ENCODE measurements at regions not wholly inside any gene's neighbourhood (a gene's known extent, or its start where the extent isn't known, plus 50 kb on each side); places are given as distances from the start of the nearest gene placed in this dataset.

DNA sequence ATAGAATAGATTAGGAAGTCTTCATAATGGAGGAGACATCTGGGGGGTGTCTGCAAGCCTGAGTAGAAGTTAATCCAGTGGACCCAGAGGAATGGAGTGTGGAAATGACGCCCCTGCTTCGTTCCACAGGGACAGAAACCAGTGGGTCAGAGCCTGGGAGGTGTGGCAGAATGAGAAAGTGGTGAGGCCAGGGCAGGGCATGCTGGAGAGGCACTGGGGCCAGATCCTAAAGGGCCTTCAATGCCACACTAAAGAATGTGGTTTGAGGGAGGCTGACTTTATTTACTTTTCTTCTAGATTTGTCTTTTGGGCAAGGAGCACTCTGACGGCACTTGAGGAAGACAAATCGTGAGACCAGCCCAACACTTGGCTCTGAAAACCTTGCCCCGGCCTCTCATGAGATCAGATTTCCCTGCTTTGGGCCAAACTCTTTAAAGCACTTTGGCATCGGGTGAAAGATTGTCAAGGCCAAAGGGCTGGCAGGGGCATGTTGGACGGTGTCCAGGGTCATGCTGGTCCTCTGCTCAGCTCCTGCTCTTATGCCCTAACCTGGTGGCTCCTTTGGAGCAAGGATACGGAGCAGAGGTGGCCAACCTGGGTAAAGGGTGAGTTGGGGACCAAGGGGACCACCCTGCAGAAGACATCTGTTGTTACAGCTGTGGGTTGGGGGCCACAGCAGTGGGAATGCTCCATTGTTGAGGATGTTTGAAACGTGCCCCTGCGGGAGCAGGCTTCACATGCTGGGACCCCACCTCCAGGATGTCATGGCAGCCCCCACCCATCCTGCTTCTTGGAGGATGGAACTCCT is 157.0 kb upstream of the ZMIZ1 start:
- TF ChIP-seq CTCF (conservative IDR thresholded peaks at IDR 0.05; ENCODE audit: low read depth, low read length) = no peak
- DNase-seq (ENCODE audit: low read depth) = no peak

DNA sequence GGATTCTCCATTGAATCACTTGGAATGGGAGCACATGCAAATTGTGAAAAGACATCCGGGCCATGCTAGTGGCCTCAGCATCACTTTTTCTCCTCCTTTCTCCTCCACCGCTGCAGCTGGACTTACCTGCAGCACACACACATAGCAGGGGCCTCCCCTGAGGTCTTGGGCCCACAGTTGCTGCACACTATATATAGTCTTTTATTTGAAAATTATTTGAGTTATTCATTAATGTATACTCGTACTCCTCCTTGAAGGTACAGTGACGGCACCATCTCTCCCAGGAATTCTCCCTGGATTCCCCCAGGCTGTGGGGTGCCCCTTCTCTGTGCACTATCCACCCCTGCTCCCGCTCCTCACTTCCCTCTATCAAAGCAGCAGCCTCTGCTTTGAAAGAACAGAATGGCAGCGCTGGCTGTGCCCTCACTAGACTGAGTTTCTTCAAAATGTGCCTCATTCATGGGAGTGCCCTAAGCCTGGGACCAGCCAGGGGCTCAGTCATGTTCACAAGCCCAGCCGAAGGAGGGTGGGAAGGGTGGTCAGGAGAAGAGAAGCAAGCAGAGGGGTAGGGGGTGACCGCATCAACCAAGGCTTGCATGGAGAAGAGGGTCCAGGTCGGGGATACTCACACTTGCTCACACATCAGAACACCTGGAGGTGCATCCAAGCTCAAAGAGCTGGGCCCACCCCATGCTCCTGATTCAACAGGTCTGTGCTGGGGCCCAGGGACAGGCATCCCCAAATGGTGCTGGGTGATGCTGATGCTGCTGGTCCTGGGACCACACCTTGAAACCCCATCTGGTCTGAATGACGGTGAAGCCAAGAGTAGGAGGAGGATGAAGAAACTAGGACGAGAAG is 156.2 kb upstream of the ZMIZ1 start:
- H3K4me3 ChIP-seq (ENCODE audit: low read depth, low read length) = no peak overlapping the region
- no peak for TF ChIP-seq CTCF (conservative IDR thresholded peaks at IDR 0.05; ENCODE audit: low read depth, low read length)

More for the DNA sequence above, 157.0 kb upstream of the ZMIZ1 start:
- H3K4me3 ChIP-seq (ENCODE audit: low read depth, low read length) = no peak overlapping the region

DNA sequence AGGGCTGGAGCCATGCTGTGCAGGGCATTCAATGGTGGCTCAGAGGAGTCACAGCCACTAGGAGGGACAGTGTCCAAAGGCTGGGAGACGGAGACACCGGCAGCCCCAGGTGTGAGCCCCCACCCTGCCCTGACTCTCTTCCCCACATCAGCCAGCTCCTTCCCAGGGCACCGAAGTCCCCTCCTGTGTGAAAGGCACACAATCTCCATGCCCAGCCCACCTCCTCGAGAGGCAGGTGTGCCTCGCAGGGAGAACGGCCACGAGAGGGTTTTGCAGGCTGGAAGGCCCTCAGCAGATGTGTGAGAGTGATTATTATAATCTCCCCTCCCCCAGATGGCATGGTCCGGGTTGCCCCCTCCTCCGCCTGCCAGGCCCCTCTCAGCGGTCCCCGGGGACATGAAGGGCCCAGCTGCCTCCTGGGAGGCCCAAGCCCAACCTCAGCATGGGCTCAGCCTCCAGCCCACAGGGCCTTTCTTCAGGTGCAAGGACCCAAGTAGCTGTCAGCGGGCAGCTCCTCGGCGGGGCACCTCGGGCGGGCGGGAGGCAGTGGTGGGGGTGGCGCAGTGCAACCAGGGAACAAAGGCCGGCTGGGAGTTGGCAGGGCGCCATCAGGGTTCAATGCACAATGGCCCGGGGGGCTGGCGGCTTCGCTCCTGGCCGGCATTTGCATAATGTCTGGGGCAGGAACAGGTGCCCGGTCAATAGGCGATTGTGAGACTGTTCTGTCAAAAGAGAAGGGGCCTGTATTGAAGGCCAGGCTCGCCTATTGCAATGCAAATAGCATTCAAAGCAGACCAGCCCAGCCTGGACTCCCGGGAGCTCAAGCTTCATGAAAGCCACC is 155.3 kb upstream of the ZMIZ1 start:
- H3K4me3 ChIP-seq (ENCODE audit: low read depth, low read length) = no peak overlapping the region
- TF ChIP-seq CTCF (conservative IDR thresholded peaks at IDR 0.05; ENCODE audit: low read depth, low read length) = no peak
- no peak for DNase-seq (ENCODE audit: low read depth)

More for the DNA sequence above, 156.2 kb upstream of the ZMIZ1 start:
- no peak for DNase-seq (ENCODE audit: low read depth)

- no peak overlapping the region for H3K4me3 ChIP-seq (ENCODE audit: low read depth, low read length)
- DNase-seq (ENCODE audit: low read depth) = no peak
Measured at GRCh38 chr10:78914060-78914378, 154.7 kb upstream of the ZMIZ1 start.

GRCh38 chr10:78914502-78915189 is 154.1 kb upstream of the ZMIZ1 start:
- peak; percentile 43 for TF ChIP-seq CTCF (conservative IDR thresholded peaks at IDR 0.05; ENCODE audit: low read depth, low read length)
- H3K4me3 ChIP-seq (ENCODE audit: low read depth, low read length) = no peak overlapping the region
- DNase-seq (ENCODE audit: low read depth) = no peak

More at GRCh38 chr10:78914060-78914378, 154.7 kb upstream of the ZMIZ1 start:
- TF ChIP-seq CTCF (conservative IDR thresholded peaks at IDR 0.05; ENCODE audit: low read depth, low read length) = no peak

- H3K4me3 ChIP-seq (ENCODE audit: low read depth, low read length) = no peak overlapping the region
- no peak for DNase-seq (ENCODE audit: low read depth)
- TF ChIP-seq CTCF (conservative IDR thresholded peaks at IDR 0.05; ENCODE audit: low read depth, low read length) = no peak
Measured at GRCh38 chr10:78915190-78915518, 153.6 kb upstream of the ZMIZ1 start.

Measured in epithelial cell of proximal tubule (primary cell).